ENCODE measurements at regions not wholly inside any gene's neighbourhood (a gene's known extent, or its start where the extent isn't known, plus 50 kb on each side); places are given as distances from the start of the nearest gene placed in this dataset.

DNA sequence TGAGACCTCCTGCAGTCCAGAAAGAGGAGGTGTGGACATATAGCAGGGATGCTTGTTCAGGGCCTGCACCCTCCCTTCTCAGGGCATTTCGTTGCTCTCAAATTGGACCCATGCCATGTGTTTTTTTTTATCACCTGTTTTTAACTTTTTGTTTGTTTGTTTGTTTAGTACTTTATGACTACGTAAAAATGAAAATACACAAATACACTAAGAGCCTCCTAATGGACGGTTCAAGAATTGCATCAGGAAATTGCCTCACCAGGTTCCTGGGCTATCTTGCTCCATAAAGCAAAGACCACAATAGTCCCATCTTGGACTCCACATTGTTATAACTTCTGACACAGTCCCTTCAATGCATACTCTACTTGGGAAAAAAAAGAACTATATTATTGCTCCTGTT lies 1685.9 kb upstream of the TENM3 start:
- H3K9me3 ChIP-seq (ENCODE audit: severe bottlenecking): no peaks in the 10 kb centered on the region
- H3K27ac ChIP-seq (ENCODE audit: poor library complexity, severe bottlenecking): no peak overlapping the region
- no peak overlapping the region for H3K4me3 ChIP-seq (ENCODE audit: severe bottlenecking)
- no peaks in the 10 kb centered on the region for H3K4me1 ChIP-seq (ENCODE audit: insufficient read depth, poor library complexity, severe bottlenecking)
- ATAC-seq (ENCODE audit: low read depth) (no peak), DNase-seq (ENCODE audit: low spot score) (no peak)
- no peaks in the 10 kb centered on the region for H3K27me3 ChIP-seq (ENCODE audit: insufficient read depth, poor library complexity, severe bottlenecking)
- TF ChIP-seq CTCF (IDR thresholded peaks at IDR 0.05; ENCODE audit: poor library complexity, severe bottlenecking): peak; percentile 20
- no peaks in the 10 kb centered on the region for H3K36me3 ChIP-seq (ENCODE audit: low read depth)

GRCh38 chr4:180557950-180558349 lies 1685.3 kb upstream of the TENM3 start:
- H3K9me3 ChIP-seq (ENCODE audit: severe bottlenecking): no peaks in the 10 kb centered on the region
- no peaks in the 10 kb centered on the region for H3K36me3 ChIP-seq (ENCODE audit: low read depth)
- no peaks in the 10 kb centered on the region for H3K27me3 ChIP-seq (ENCODE audit: insufficient read depth, poor library complexity, severe bottlenecking)
- DNase-seq (ENCODE audit: low spot score) (no peak), ATAC-seq (ENCODE audit: low read depth) (no peak)
- H3K27ac ChIP-seq (ENCODE audit: poor library complexity, severe bottlenecking): no peak overlapping the region
- no peak overlapping the region for H3K4me3 ChIP-seq (ENCODE audit: severe bottlenecking)
- H3K4me1 ChIP-seq (ENCODE audit: insufficient read depth, poor library complexity, severe bottlenecking): no peaks in the 10 kb centered on the region
- no peak for TF ChIP-seq CTCF (IDR thresholded peaks at IDR 0.05; ENCODE audit: poor library complexity, severe bottlenecking)

DNA sequence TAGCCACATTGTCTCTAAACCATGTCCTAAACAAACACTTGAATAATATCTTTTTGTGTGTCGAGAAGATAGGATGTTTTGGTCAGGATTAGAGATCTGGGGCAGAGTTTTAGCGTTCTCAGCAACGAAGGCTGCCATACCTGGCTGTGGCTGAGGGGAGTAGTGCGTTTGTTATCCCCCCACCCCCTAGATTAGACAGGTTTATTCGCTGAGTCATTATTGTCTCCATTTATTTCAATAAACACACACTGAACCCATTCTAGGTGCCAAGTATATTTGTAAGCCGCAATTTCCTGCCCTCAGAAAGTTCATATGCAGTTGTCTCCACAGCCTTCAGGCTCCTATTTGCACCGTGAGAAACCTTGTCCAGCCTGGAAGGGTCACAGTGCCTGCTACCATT lies 1684.8 kb upstream of the TENM3 start:
- ATAC-seq (ENCODE audit: low read depth): no peak
- no peak for TF ChIP-seq CTCF (IDR thresholded peaks at IDR 0.05; ENCODE audit: poor library complexity, severe bottlenecking)
- no peak for DNase-seq (ENCODE audit: low spot score)
- no peak overlapping the region for H3K4me3 ChIP-seq (ENCODE audit: severe bottlenecking)
- H3K36me3 ChIP-seq (ENCODE audit: low read depth): no peaks in the 10 kb centered on the region
- H3K4me1 ChIP-seq (ENCODE audit: insufficient read depth, poor library complexity, severe bottlenecking): no peaks in the 10 kb centered on the region
- H3K9me3 ChIP-seq (ENCODE audit: severe bottlenecking): no peaks in the 10 kb centered on the region
- no peaks in the 10 kb centered on the region for H3K27me3 ChIP-seq (ENCODE audit: insufficient read depth, poor library complexity, severe bottlenecking)
- no peak overlapping the region for H3K27ac ChIP-seq (ENCODE audit: poor library complexity, severe bottlenecking)

GRCh38 chr4:180560896-180561295 lies 1682.3 kb upstream of the TENM3 start:
- no peaks in the 10 kb centered on the region for H3K36me3 ChIP-seq (ENCODE audit: low read depth)
- H3K27ac ChIP-seq (ENCODE audit: poor library complexity, severe bottlenecking): no peak overlapping the region
- no peaks in the 10 kb centered on the region for H3K4me1 ChIP-seq (ENCODE audit: insufficient read depth, poor library complexity, severe bottlenecking)

DNA sequence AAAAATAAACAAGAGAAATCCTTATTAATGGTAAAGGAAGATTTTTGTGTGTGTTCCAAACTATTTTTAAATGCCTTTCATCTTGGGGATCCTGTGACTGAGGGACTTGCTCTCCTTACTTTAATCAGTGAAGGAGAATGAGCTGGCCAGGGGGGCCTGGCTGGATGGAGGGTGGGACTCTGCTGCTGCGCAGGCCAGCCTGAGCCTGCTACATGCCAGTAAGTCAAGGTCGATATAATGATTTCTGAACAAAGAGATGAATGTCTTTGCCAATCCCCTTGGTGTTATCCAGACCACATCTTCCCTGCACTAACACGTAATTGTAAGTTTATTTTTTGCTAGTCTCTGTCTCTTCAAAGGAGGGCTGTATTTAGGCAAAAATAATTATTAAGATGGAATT lies 1679.2 kb upstream of the TENM3 start:
- Histone ChIP-seq H3K4me1 (ENCODE audit: insufficient read depth, poor library complexity, severe bottlenecking) (no peaks in the 10 kb centered on the region), H3K4me3 (ENCODE audit: severe bottlenecking) (no peak overlapping the region), H3K36me3 (ENCODE audit: low read depth) (no peaks in the 10 kb centered on the region), H3K27me3 (ENCODE audit: insufficient read depth, poor library complexity, severe bottlenecking) (no peaks in the 10 kb centered on the region), H3K27ac (ENCODE audit: poor library complexity, severe bottlenecking) (no peak overlapping the region), H3K9me3 (ENCODE audit: severe bottlenecking) (no peaks in the 10 kb centered on the region)
- TF ChIP-seq CTCF (IDR thresholded peaks at IDR 0.05; ENCODE audit: poor library complexity, severe bottlenecking): no peak
- ATAC-seq (ENCODE audit: low read depth): no peak
- DNase-seq (ENCODE audit: low spot score): no peak

More at GRCh38 chr4:180560896-180561295, 1682.3 kb upstream of the TENM3 start:
- ATAC-seq (ENCODE audit: low read depth) (peak; percentile 88), DNase-seq (ENCODE audit: low spot score) (no peak)
- no peaks in the 10 kb centered on the region for H3K9me3 ChIP-seq (ENCODE audit: severe bottlenecking)
- H3K27me3 ChIP-seq (ENCODE audit: insufficient read depth, poor library complexity, severe bottlenecking): no peaks in the 10 kb centered on the region
- no peak overlapping the region for H3K4me3 ChIP-seq (ENCODE audit: severe bottlenecking)
- no peak for TF ChIP-seq CTCF (IDR thresholded peaks at IDR 0.05; ENCODE audit: poor library complexity, severe bottlenecking)

Data from RWPE2 (cell line).